OCI-LY1 (cell line): ENCODE measurements at regions not wholly inside any gene's neighbourhood (a gene's known extent, or its start where the extent isn't known, plus 50 kb on each side); places are given as distances from the start of the nearest gene placed in this dataset.

Experiments used
- H2AFZ ChIP-seq: fragments of 200-600 bp; sonication (generic), shearing (Covaris generic); 2 replicates; pipeline ENCODE4 v1.6.0; 2014; ENCODE audit warnings: antibody characterized with exemption, mild to moderate bottlenecking, low read length
- H3F3A ChIP-seq: fragments of 200-600 bp; sonication (generic), shearing (Covaris generic); 2 replicates; pipeline ENCODE4 v1.6.0; 2014; ENCODE audit warnings: mild to moderate bottlenecking, antibody characterized with exemption, low read length, moderate library complexity; ENCODE audit not compliant: insufficient read depth
- H3K27ac ChIP-seq: fragments of 200-600 bp; sonication (generic); 2 replicates; pipeline ENCODE4 v1.5.1; 2014; ENCODE audit warnings: low read length, mixed run types, mild to moderate bottlenecking, low read depth; ENCODE audit not compliant: poor library complexity, severe bottlenecking
- H3K27me3 ChIP-seq: fragments of 200-600 bp; sonication (generic); 2 replicates; pipeline ENCODE4 v1.6.0; 2014; ENCODE audit warnings: antibody characterized with exemption, mild to moderate bottlenecking, low read length, moderate library complexity; ENCODE audit not compliant: insufficient read depth
- H3K36me3 ChIP-seq: fragments of 200-600 bp; sonication (generic); 2 replicates; pipeline ENCODE4 v1.6.1; 2014; ENCODE audit warnings: mild to moderate bottlenecking, antibody characterized with exemption, low read length, moderate library complexity, mixed read lengths; ENCODE audit not compliant: insufficient read depth
- H3K4me1 ChIP-seq: fragments of 200-600 bp; sonication (generic); 2 replicates; pipeline ENCODE4 v1.5.1; 2014; ENCODE audit warnings: mild to moderate bottlenecking, low read length, moderate library complexity; ENCODE audit not compliant: insufficient read depth, severe bottlenecking
- H3K4me2 ChIP-seq: fragments of 200-600 bp; sonication (generic), shearing (Covaris generic); 2 replicates; pipeline ENCODE4 v1.6.1; 2014; ENCODE audit warnings: low read length
- H3K4me3 ChIP-seq: fragments of 200-600 bp; sonication (generic); 2 replicates; pipeline ENCODE4 v1.5.1; 2014; ENCODE audit warnings: low read length, low read depth, mild to moderate bottlenecking, mixed read lengths; ENCODE audit not compliant: poor library complexity, severe bottlenecking
- H3K79me2 ChIP-seq: fragments of 200-600 bp; shearing (Covaris generic); 2 replicates; pipeline ENCODE4 v1.6.1; 2016; ENCODE audit warnings: mixed run types, low read length, mixed read lengths; ENCODE audit not compliant: insufficient read depth
- H3K9ac ChIP-seq: fragments of 200-600 bp; sonication (generic), shearing (Covaris generic); 2 replicates; pipeline ENCODE4 v1.6.1; 2014; ENCODE audit warnings: mild to moderate bottlenecking, low read length, mixed read lengths
- H3K9me2 ChIP-seq: fragments of 200-600 bp; sonication (generic), shearing (Covaris generic); 2 replicates; pipeline ENCODE4 v1.6.1; 2014; ENCODE audit warnings: low read depth, mild to moderate bottlenecking, low read length, mixed read lengths
- H3K9me3 ChIP-seq: fragments of 200-600 bp; shearing (Covaris generic); 2 replicates; pipeline ENCODE4 v1.6.1; 2014; ENCODE audit warnings: low read length, mixed read lengths
- H4K20me1 ChIP-seq: fragments of 200-600 bp; sonication (generic), shearing (Covaris generic); 2 replicates; pipeline ENCODE4 v1.6.0; 2016; ENCODE audit warnings: mild to moderate bottlenecking, low read length; ENCODE audit not compliant: insufficient read depth
- EZH2 ChIP-seq: fragments of 200-600 bp; sonication (generic), shearing (Covaris generic); IDR thresholded peaks from 2 replicates; pipeline ENCODE4 v1.8.0; 2017; ENCODE audit warnings: borderline replicate concordance, mixed run types, mild to moderate bottlenecking, antibody characterized with exemption, low read length, moderate library complexity, mixed read lengths
- TF ChIP-seq, protein P1 (sequence below): fragments of 200-600 bp; sonication (generic), shearing (Covaris generic); IDR thresholded peaks from 2 replicates; pipeline ENCODE4 v1.5.1; 2017; ENCODE audit warnings: mild to moderate bottlenecking, antibody characterized with exemption, low read length, moderate library complexity, mixed read lengths

GRCh38 chr3:170719300-170719699, 133.4 kb upstream of the SLC7A14 start:
- Histone ChIP-seq H3K4me2 (no peak overlapping the region), H3K9ac (no peak overlapping the region), H2AFZ (no peak overlapping the region), H3K27ac (no peak overlapping the region), H4K20me1 (no peaks in the 10 kb centered on the region), H3K27me3 (no peaks in the 10 kb centered on the region), H3K9me3 (0 out of 2 replicates have a peak, but pooled peaks cover 2% of the 10 kb centered on the region), H3K4me3 (no peak overlapping the region), H3K4me1 (no peaks in the 10 kb centered on the region), H3F3A (no peaks in the 10 kb centered on the region), H3K79me2 (no peaks in the 10 kb centered on the region), H3K9me2 (no peaks in the 10 kb centered on the region), H3K36me3 (no peaks in the 10 kb centered on the region)
- TF ChIP-seq, protein P1, sequence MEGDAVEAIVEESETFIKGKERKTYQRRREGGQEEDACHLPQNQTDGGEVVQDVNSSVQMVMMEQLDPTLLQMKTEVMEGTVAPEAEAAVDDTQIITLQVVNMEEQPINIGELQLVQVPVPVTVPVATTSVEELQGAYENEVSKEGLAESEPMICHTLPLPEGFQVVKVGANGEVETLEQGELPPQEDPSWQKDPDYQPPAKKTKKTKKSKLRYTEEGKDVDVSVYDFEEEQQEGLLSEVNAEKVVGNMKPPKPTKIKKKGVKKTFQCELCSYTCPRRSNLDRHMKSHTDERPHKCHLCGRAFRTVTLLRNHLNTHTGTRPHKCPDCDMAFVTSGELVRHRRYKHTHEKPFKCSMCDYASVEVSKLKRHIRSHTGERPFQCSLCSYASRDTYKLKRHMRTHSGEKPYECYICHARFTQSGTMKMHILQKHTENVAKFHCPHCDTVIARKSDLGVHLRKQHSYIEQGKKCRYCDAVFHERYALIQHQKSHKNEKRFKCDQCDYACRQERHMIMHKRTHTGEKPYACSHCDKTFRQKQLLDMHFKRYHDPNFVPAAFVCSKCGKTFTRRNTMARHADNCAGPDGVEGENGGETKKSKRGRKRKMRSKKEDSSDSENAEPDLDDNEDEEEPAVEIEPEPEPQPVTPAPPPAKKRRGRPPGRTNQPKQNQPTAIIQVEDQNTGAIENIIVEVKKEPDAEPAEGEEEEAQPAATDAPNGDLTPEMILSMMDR, result no peak
- TF ChIP-seq EZH2, result no peak

- H2AFZ ChIP-seq, result no peak overlapping the region
- 0 out of 2 replicates have a peak, but pooled peaks cover 2% of the 10 kb centered on the region for H3K9me3 ChIP-seq
- TF ChIP-seq, protein P1, result no peak
- no peak for TF ChIP-seq EZH2
- no peak overlapping the region for H3K4me2 ChIP-seq
- H3K4me3 ChIP-seq, result no peak overlapping the region
- no peaks in the 10 kb centered on the region for H3K9me2 ChIP-seq
- no peaks in the 10 kb centered on the region for H3K27me3 ChIP-seq
- no peak overlapping the region for H3K27ac ChIP-seq
- H3K9ac ChIP-seq, result no peak overlapping the region
- H3F3A ChIP-seq, result no peaks in the 10 kb centered on the region
- no peaks in the 10 kb centered on the region for H3K79me2 ChIP-seq
- H4K20me1 ChIP-seq, result no peaks in the 10 kb centered on the region
- no peaks in the 10 kb centered on the region for H3K36me3 ChIP-seq
- H3K4me1 ChIP-seq, result no peaks in the 10 kb centered on the region
These were observed 133.0 kb upstream of the SLC7A14 start for GRCh38 chr3:170718848-170719247.

DNA sequence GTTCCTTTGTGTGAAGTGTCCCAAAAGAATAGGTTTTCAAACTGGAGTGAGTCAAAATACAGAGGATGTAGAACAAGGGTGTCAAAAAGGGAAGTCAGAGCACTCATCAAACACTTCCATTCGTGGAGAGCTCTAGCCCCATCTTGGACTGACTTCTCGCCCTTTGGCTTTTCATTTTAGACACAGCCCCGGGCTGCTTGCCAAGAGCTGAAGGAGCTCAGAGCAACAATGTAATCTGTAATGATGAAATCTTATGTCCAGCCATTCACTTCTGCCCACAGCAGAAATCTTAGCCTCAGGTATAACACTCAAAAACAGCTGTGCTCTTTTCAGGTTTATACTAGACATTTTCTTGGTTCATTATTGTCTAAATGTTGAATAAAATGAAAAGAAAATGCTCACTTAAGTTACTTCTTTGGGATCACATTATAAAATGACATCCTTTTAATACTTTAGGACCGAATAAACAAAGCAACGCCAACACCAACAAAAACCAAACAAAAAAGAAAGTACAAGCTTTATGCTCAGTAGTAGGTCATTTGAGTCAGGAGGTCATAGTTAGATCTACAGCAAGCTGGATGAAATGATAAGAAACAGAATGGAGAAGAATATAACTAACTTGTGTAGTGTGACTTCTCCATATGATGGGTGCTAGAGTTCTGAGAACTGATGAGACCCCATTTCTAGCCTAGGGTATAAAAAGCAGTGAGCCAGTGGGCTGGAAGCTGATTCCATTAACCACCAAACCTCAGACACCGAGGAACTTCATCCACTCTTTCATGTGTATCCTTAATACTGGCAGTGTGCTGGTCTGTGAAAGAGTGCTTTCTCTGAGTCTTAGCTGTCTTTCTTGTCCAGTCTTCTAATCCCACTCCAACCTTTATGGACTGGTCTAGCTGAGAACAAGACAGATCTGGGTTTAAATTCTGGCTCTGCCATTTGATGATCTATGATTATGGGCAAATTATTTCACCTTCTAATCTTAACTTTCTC, 131.8 kb upstream of the SLC7A14 start:
- no peak overlapping the region for H2AFZ ChIP-seq
- 0 out of 2 replicates have a peak, but pooled peaks cover 2% of the 10 kb centered on the region for H3K9me3 ChIP-seq
- H3K9ac ChIP-seq, result no peak overlapping the region
- no peaks in the 10 kb centered on the region for H3K9me2 ChIP-seq
- no peaks in the 10 kb centered on the region for H4K20me1 ChIP-seq
- no peak overlapping the region for H3K4me2 ChIP-seq
- no peaks in the 10 kb centered on the region for H3K4me1 ChIP-seq
- H3K79me2 ChIP-seq, result no peaks in the 10 kb centered on the region
- TF ChIP-seq EZH2, result no peak
- TF ChIP-seq, protein P1, result no peak
- H3K27me3 ChIP-seq, result no peaks in the 10 kb centered on the region
- H3F3A ChIP-seq, result no peaks in the 10 kb centered on the region
- no peak overlapping the region for H3K27ac ChIP-seq
- no peaks in the 10 kb centered on the region for H3K36me3 ChIP-seq
- no peak overlapping the region for H3K4me3 ChIP-seq
